SH-SY5Y (cell line): ENCODE measurements at regions not wholly inside any gene's neighbourhood (a gene's known extent, or its start where the extent isn't known, plus 50 kb on each side); places are given as distances from the start of the nearest gene placed in this dataset.

Experiments used
- GATA2 ChIP-seq: IDR thresholded peaks from 2 replicates; pipeline ENCODE4 v1.6.1; 2011; ENCODE audit warnings: mild to moderate bottlenecking, low read depth, low read length
- GATA3 ChIP-seq: IDR thresholded peaks from 2 replicates; pipeline ENCODE4 v1.6.1; 2011; ENCODE audit warnings: low read depth, mild to moderate bottlenecking, low read length, moderate library complexity

DNA sequence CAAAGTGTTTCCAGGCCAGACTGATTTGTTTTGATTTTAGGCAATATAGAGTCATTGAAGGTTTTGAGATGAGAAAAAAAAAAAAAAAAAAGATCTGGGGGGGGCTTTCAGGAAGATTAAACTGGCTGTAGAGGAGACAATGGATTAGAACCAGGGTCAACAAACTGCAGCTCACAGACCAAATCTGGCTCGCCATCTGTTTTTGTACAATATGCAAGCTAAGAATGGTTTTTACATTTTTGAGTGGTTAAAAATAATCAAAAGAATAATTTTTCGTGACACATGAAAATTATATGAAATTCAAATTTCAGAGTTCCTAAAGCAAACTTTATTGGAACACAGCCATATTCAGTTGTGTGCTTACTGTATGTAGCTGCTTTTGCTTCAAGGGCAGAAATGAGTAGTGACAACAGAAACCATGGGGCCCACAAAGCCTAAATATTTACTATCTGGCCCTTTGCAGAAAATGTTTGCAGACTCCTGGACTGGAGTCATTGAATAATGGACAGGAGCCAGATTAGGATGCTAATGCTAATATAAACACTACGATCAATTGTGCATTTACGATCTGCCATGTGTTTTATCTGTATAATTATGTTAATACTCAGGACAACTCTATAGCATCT lies 375.7 kb upstream of the DAB1 start:
- TF ChIP-seq GATA2 (no peak), GATA3 (no peak)
